Testis (tissue), 2 donors: ENCODE measurements at regions not wholly inside any gene's neighbourhood (a gene's known extent, or its start where the extent isn't known, plus 50 kb on each side); places are given as distances from the start of the nearest gene placed in this dataset.

Source experiments
- DNase-seq: peaks from one replicate; pipeline ENCODE4 v3.0.0-alpha.2; 2019
- H3K27ac ChIP-seq, 2 donors: fragments of 200-600 bp; sonication (generic); one replicate each; pipeline ENCODE4 v1.5.1; 2019
- H3K27me3 ChIP-seq: fragments of 200-600 bp; sonication (generic); one replicate; pipeline ENCODE4 v1.5.1; 2019
- H3K36me3 ChIP-seq: fragments of 200-600 bp; sonication (generic); one replicate; pipeline ENCODE4 v1.5.1; 2017; ENCODE audit warnings: low read depth; ENCODE audit errors: missing control alignments
- H3K4me1 ChIP-seq: fragments of 200-600 bp; sonication (generic); one replicate; pipeline ENCODE4 v1.5.1; 2019
- H3K4me3 ChIP-seq, 2 donors: fragments of 200-600 bp; sonication (generic); one replicate each; pipeline ENCODE4 v1.5.1; 2017 to 2019
- H3K9me3 ChIP-seq: fragments of 200-600 bp; sonication (generic); one replicate; pipeline ENCODE4 v1.5.1; 2017
- POLR2A ChIP-seq: fragments of 450-650 bp; IDR thresholded peaks from one replicate; pipeline ENCODE4 v1.6.1; 2017; ENCODE audit warnings: antibody characterized with exemption, mild to moderate bottlenecking, moderate library complexity
- WGBS, 2 donors: methylation state at CpG; one replicate each; pipeline ENCODE4 v1.1.5; 2018; 5-methylcytosine and 5-hydroxymethylcytosine counted together
- intact Hi-C: fragments of 100-400 bp; cut with DNase I; formaldehyde crosslinking; loops from one replicate; pipeline ENCODE4 v1.15.1; 2023; ENCODE audit warnings: low total_unique reads
- TF ChIP-seq, protein P1 (sequence below), 3 experiments: fragments of 450-650 bp in 2 of 3; fragments of 200-600 bp in 1 of 3; sonication (generic) in 1 of 3; IDR thresholded peaks; one replicate each; pipeline ENCODE4 v1.5.1; 2016 to 2019; ENCODE audit warnings: antibody characterized with exemption in 3 of 3, mild to moderate bottlenecking in 2 of 3, moderate library complexity in 1 of 3

- WGBS, 2 donors = 0 to 2% methylated on average over 1 to 35 of the region's 35 CpGs
- no peaks in the 10 kb centered on the region for H3K9me3 ChIP-seq
- H3K36me3 ChIP-seq = no peaks in the 10 kb centered on the region
- intact Hi-C loops = no loop called here
- no peak for TF ChIP-seq POLR2A
- TF ChIP-seq, protein P1, sequence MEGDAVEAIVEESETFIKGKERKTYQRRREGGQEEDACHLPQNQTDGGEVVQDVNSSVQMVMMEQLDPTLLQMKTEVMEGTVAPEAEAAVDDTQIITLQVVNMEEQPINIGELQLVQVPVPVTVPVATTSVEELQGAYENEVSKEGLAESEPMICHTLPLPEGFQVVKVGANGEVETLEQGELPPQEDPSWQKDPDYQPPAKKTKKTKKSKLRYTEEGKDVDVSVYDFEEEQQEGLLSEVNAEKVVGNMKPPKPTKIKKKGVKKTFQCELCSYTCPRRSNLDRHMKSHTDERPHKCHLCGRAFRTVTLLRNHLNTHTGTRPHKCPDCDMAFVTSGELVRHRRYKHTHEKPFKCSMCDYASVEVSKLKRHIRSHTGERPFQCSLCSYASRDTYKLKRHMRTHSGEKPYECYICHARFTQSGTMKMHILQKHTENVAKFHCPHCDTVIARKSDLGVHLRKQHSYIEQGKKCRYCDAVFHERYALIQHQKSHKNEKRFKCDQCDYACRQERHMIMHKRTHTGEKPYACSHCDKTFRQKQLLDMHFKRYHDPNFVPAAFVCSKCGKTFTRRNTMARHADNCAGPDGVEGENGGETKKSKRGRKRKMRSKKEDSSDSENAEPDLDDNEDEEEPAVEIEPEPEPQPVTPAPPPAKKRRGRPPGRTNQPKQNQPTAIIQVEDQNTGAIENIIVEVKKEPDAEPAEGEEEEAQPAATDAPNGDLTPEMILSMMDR (IDR thresholded peaks at IDR 0.05) = no peak
- H3K27ac ChIP-seq = no peak overlapping the region
- DNase-seq = no peak
- H3K4me3 ChIP-seq = peak overlapping the region in 1 of 2 donors; percentile 1
- peaks cover 3% of the 10 kb centered on the region for H3K4me1 ChIP-seq
- no peaks in the 10 kb centered on the region for H3K27me3 ChIP-seq
Measured at GRCh38 chr1:147080006-147080661, 92.1 kb downstream of the PRKAB2 start.

- Histone ChIP-seq H3K27me3 (no peaks in the 10 kb centered on the region), H3K4me1 (peaks cover 3% of the 10 kb centered on the region), H3K9me3 (no peaks in the 10 kb centered on the region), H3K36me3 (no peaks in the 10 kb centered on the region), H3K27ac (no peak overlapping the region), H3K4me3 (peak overlapping the region in 1 of 2 donors; percentile 1)
- intact Hi-C loops = no loop called here
- WGBS, 2 donors = 4 to 5% methylated on average over 39 to 45 of the region's 45 CpGs
- TF ChIP-seq, protein P1 (IDR thresholded peaks at IDR 0.05) = no peak
- no peak for TF ChIP-seq POLR2A
- no peak for DNase-seq
Measured at GRCh38 chr1:147079400-147080005, 92.8 kb downstream of the PRKAB2 start.

- intact Hi-C loops = no loop called here
- no peak for DNase-seq
- TF ChIP-seq, protein P1 (IDR thresholded peaks at IDR 0.05) = no peak
- TF ChIP-seq POLR2A = no peak
- 13% methylated on average over 37 to 52 of the region's 52 CpGs for whole genome bisulfite sequencing, 2 donors
- no peak overlapping the region for H3K27ac ChIP-seq
- H3K4me3 ChIP-seq = peak overlapping the region in 1 of 2 donors; percentile 13
- H3K36me3 ChIP-seq = no peaks in the 10 kb centered on the region
- peaks cover under 1% of the 10 kb centered on the region for H3K4me1 ChIP-seq
- no peaks in the 10 kb centered on the region for H3K9me3 ChIP-seq
- no peaks in the 10 kb centered on the region for H3K27me3 ChIP-seq
Measured at GRCh38 chr1:147078606-147079399, 93.5 kb downstream of the PRKAB2 start.

- no peak for TF ChIP-seq POLR2A
- TF ChIP-seq, protein P1 (IDR thresholded peaks at IDR 0.05) = no peak
- no peaks in the 10 kb centered on the region for H3K36me3 ChIP-seq
- H3K9me3 ChIP-seq = no peaks in the 10 kb centered on the region
- 3 to 7% methylated on average over 27 to 37 of the region's 37 CpGs for WGBS, 2 donors
- H3K27ac ChIP-seq = no peak overlapping the region
- no peaks in the 10 kb centered on the region for H3K27me3 ChIP-seq
- no peaks in the 10 kb centered on the region for H3K4me1 ChIP-seq
- no peak for DNase-seq
- intact Hi-C loops = no loop called here
- H3K4me3 ChIP-seq = peak overlapping the region in 1 of 2 donors; percentile 13
Measured at GRCh38 chr1:147077936-147078605, 94.2 kb downstream of the PRKAB2 start.
